GM13976 (cell line): ENCODE measurements at regions not wholly inside any gene's neighbourhood (a gene's known extent, or its start where the extent isn't known, plus 50 kb on each side); places are given as distances from the start of the nearest gene placed in this dataset.

ENCODE experiments used
- DNase-seq: peaks from one replicate; pipeline ENCODE4 v3.0.0; 2012; ENCODE audit warnings: low spot score
- CTCF ChIP-seq: IDR thresholded peaks from 2 replicates; pipeline ENCODE4 v1.5.1; 2012; ENCODE audit warnings: borderline replicate concordance, mild to moderate bottlenecking; ENCODE audit not compliant: insufficient read depth; ENCODE audit errors: extremely low read depth, missing control alignments, control extremely low read depth
- in situ Hi-C: fragments of 300-500 bp; cut with MboI; formaldehyde crosslinking; loops from one replicate; pipeline ENCODE4 v1.12.0; 2022; ENCODE audit warnings: low sequenced_read_pairs, mixed read lengths, inconsistent platforms; ENCODE audit not compliant: unreplicated experiment

GRCh38 chr12:75905922-75906321 lies 125.7 kb downstream of the PHLDA1 start:
- DNase-seq: no peak
- in situ Hi-C loops: no loop called here
- no peak for TF ChIP-seq CTCF

- TF ChIP-seq CTCF: no peak
- no peak for DNase-seq
- in situ Hi-C loops: no loop called here
These were observed 130.8 kb downstream of the PHLDA1 start for GRCh38 chr12:75900781-75901254.

GRCh38 chr12:75900226-75900625 lies 131.3 kb downstream of the PHLDA1 start:
- in situ Hi-C loops: no loop called here
- no peak for TF ChIP-seq CTCF
- no peak for DNase-seq

GRCh38 chr12:75894965-75895754 lies 136.4 kb downstream of the PHLDA1 start:
- no peak for TF ChIP-seq CTCF
- no peak for DNase-seq
- in situ Hi-C loops: no loop called here

GRCh38 chr12:75893765-75894164 lies 137.8 kb downstream of the PHLDA1 start:
- no peak for DNase-seq
- no peak for TF ChIP-seq CTCF
- in situ Hi-C loops: no loop called here

- no peak for TF ChIP-seq CTCF
- in situ Hi-C loops: no loop called here
- DNase-seq: no peak
These were observed 138.7 kb downstream of the PHLDA1 start for GRCh38 chr12:75892731-75893408.
